Lower leg skin (tissue), 3 donors: ENCODE measurements at regions not wholly inside any gene's neighbourhood (a gene's known extent, or its start where the extent isn't known, plus 50 kb on each side); places are given as distances from the start of the nearest gene placed in this dataset.

Experiments
- CTCF ChIP-seq, 3 donors: fragments of 450-650 bp; IDR thresholded peaks; one replicate each; pipeline ENCODE4 v1.5.1; 2016; ENCODE audit warnings: antibody characterized with exemption in 3 of 3, mild to moderate bottlenecking in 3 of 3, moderate library complexity in 2 of 3
- POLR2A ChIP-seq, 2 donors: fragments of 450-650 bp; IDR thresholded peaks; one replicate each; pipeline ENCODE4 v1.6.1; 2016 to 2017; ENCODE audit warnings: antibody characterized with exemption in 2 of 2, mild to moderate bottlenecking in 1 of 2, moderate library complexity in 1 of 2

DNA sequence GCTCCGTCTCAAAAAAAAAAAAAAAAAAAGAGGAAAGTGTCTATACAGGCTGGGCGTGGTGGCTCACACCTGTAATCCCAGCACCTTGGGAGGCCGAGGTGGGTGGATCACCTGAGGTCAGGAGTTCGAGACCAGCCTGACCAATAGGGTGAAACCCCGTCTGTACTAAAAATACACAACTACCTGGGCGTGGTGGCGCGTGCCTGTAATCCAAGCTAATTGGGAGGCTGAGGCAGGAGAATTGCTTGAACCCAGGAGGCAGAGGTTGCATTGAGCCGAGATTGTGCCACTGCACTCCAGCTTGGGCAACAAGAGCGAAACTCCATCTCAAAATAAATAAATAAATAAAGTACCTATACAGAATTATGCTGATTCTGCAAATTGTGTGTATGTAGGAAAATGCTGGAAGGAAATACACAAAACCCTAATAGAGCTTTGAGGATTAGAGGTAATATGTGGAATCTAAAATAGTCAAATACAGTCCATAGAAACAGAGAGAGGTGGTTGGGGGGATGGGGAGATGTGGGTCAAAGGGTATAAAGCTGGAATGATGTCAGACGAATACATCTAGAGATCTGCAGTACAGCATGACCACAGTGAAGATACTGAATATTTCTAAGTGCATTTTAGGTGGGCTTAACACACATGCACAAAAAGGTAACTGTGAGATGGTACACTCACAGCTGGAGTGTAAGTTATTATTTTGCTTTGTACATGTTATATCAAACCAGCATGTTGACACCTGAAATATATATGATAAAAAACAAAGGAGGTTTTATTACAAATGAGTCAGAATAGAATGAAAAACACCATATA lies 174.5 kb upstream of the KLF14 start:
- TF ChIP-seq CTCF (IDR thresholded peaks at IDR 0.05): no peak
- TF ChIP-seq POLR2A (IDR thresholded peaks at IDR 0.05): no peak
